GM12878 (cell line): ENCODE measurements at regions not wholly inside any gene's neighbourhood (a gene's known extent, or its start where the extent isn't known, plus 50 kb on each side); places are given as distances from the start of the nearest gene placed in this dataset.

ENCODE experiments used
- ATAC-seq: fragments of 200-7000 bp; cut with Tn5 transposase; 3 replicates; pipeline ENCODE4 v1.9.1; 2020; ENCODE audit warnings: mild to moderate bottlenecking, moderate library complexity
- BruUV-seq: library from RNA; stranded (reverse); fragments of 400-500 nt; replicated peaks from 2 replicates; lab custom pipeline; 2021; lab: Mats Ljungman, UMichigan
- CTCF ChIA-PET: fragments of 300-600 bp; sonication (Branson Sonifier 250); formaldehyde crosslinking; extraction: SDS; loops from one replicate; lab custom pipeline; 2021; ENCODE audit warnings: inconsistent platforms; lab: Yijun Ruan, JAX
- POLR2A ChIA-PET: fragments of 350-600 bp; formaldehyde crosslinking; extraction: SDS; loops from one replicate; lab custom pipeline; 2021; ENCODE audit warnings: inconsistent platforms; lab: Charles Lee
- RAD21 ChIA-PET: fragments of 300-600 bp; sonication (Branson Sonifier 250); formaldehyde crosslinking; loops from one replicate; lab custom pipeline; 2023; ENCODE audit warnings: antibody characterized with exemption; ENCODE audit not compliant: unreplicated experiment; lab: Charles Lee
- SMC1A ChIA-PET: fragments of 300-600 bp; sonication (Branson Sonifier 250); formaldehyde crosslinking; loops from one replicate; lab custom pipeline; 2023; ENCODE audit not compliant: unreplicated experiment, uncharacterized antibody; lab: Charles Lee
- DNase-seq: peaks from one replicate; pipeline ENCODE4 v3.0.0-alpha.2; 2011; ENCODE audit warnings: low read depth, low spot score
- FAIRE-seq: peaks from 3 replicates; lab custom pipeline; 2011; peaks lifted over from hg19 to GRCh38; lab: Jason Lieb, UNC
- H2AFZ ChIP-seq: 2 replicates; pipeline ENCODE4 v1.6.0; 2011; ENCODE audit warnings: low read depth, low read length, control low read depth; ENCODE audit not compliant: control insufficient read depth
- H3K27ac ChIP-seq: 2 replicates; pipeline ENCODE4 v1.5.1; 2011; ENCODE audit warnings: control low read depth; ENCODE audit not compliant: control insufficient read depth, insufficient read depth
- H3K27me3 ChIP-seq, 2 experiments: replicated peaks in 1 of 2; 2 replicates each; pipeline versions ENCODE4 v1.6.0 to v1.6.1; 2011; ENCODE audit warnings: low read length in 1 of 2; ENCODE audit not compliant: control insufficient read depth in 2 of 2, insufficient read depth in 2 of 2
- H3K36me3 ChIP-seq, 2 experiments: 2 replicates each; pipeline ENCODE4 v1.5.1; 2011; ENCODE audit warnings: low read length in 1 of 2; ENCODE audit not compliant: control insufficient read depth in 2 of 2, insufficient read depth in 2 of 2
- H3K4me1 ChIP-seq: 2 replicates; pipeline ENCODE4 v1.6.1; 2011; ENCODE audit warnings: mild to moderate bottlenecking, low read length, moderate library complexity, mixed read lengths; ENCODE audit not compliant: control insufficient read depth, insufficient read depth
- H3K4me2 ChIP-seq: 2 replicates; pipeline ENCODE4 v1.6.0; 2011; ENCODE audit warnings: control low read depth; ENCODE audit not compliant: control insufficient read depth, insufficient read depth
- H3K4me3 ChIP-seq: fragments of 200-600 bp; sonication (generic); 2 replicates; pipeline ENCODE4 v1.5.1; 2016
- H3K79me2 ChIP-seq: 2 replicates; pipeline ENCODE4 v1.6.0; 2011; ENCODE audit warnings: low read length; ENCODE audit not compliant: control insufficient read depth, insufficient read depth
- H3K9ac ChIP-seq: 2 replicates; pipeline ENCODE4 v1.8.0; 2011; ENCODE audit warnings: low read length, control low read depth, mixed read lengths; ENCODE audit not compliant: control insufficient read depth, insufficient read depth
- H3K9me3 ChIP-seq: replicated peaks from 3 replicates; pipeline ENCODE4 v1.5.1; 2011; ENCODE audit warnings: mild to moderate bottlenecking, low read length; ENCODE audit not compliant: control insufficient read depth, insufficient read depth
- H4K20me1 ChIP-seq: 2 replicates; pipeline ENCODE4 v1.6.0; 2011; ENCODE audit not compliant: control insufficient read depth, insufficient read depth
- BHLHE40 ChIP-seq, 2 experiments: fragments of 450-650 bp in 1 of 2; IDR thresholded peaks; 2 replicates each; pipeline ENCODE4 v1.6.1; 2011 to 2017; ENCODE audit warnings: low read depth in 2 of 2, borderline replicate concordance in 1 of 2, improper control_type of control experiment in 1 of 2, low read length in 1 of 2, mild to moderate bottlenecking in 1 of 2
- BMI1 ChIP-seq: fragments of 450-650 bp; IDR thresholded peaks from 2 replicates; pipeline ENCODE4 v1.6.1; 2016; ENCODE audit warnings: mild to moderate bottlenecking, moderate library complexity, borderline replicate concordance
- DPF2 ChIP-seq: fragments of 450-650 bp; IDR thresholded peaks from 2 replicates; pipeline ENCODE4 v1.6.1; 2017; ENCODE audit warnings: mild to moderate bottlenecking
- EP300 ChIP-seq, 2 experiments: fragments of 150-350 bp in 1 of 2; IDR thresholded peaks; 2 replicates each; pipeline ENCODE4 v1.6.1; 2011 to 2012; ENCODE audit warnings: low read depth in 2 of 2, low read length in 2 of 2, borderline replicate concordance in 1 of 2, improper control_type of control experiment in 1 of 2, inconsistent platforms in 1 of 2; ENCODE audit not compliant: control insufficient read depth in 1 of 2
- ESRRA ChIP-seq: IDR thresholded peaks from 2 replicates; pipeline ENCODE4 v1.6.1; 2012; ENCODE audit warnings: mild to moderate bottlenecking, low read length, improper control_type of control experiment
- FOS ChIP-seq: IDR thresholded peaks from 3 replicates; pipeline ENCODE4 v1.6.1; 2011; ENCODE audit warnings: borderline replicate concordance; ENCODE audit not compliant: insufficient read length; ENCODE audit errors: extremely low read depth
- GATAD2B ChIP-seq: fragments of 450-650 bp; conservative IDR thresholded peaks from 2 replicates; pipeline ENCODE4 v1.6.1; 2017; ENCODE audit warnings: low read depth, mild to moderate bottlenecking, moderate library complexity
- IKZF2 ChIP-seq, 2 experiments: fragments of 450-650 bp; IDR thresholded peaks; 2 replicates each; pipeline ENCODE4 v1.6.1; 2017; ENCODE audit warnings: mild to moderate bottlenecking in 2 of 2, moderate library complexity in 2 of 2
- MTA2 ChIP-seq: fragments of 450-650 bp; IDR thresholded peaks from 2 replicates; pipeline ENCODE4 v1.6.1; 2016; ENCODE audit warnings: low read depth, mild to moderate bottlenecking, moderate library complexity
- NR2F1 ChIP-seq: fragments of 450-650 bp; conservative IDR thresholded peaks from 2 replicates; pipeline ENCODE4 v1.6.1; 2017; ENCODE audit warnings: mild to moderate bottlenecking
- RUNX3 ChIP-seq: IDR thresholded peaks from 2 replicates; pipeline ENCODE4 v1.6.1; 2012; ENCODE audit warnings: low read length, inconsistent platforms
- TCF7 ChIP-seq: IDR thresholded peaks from 2 replicates; pipeline ENCODE4 v1.6.1; 2014; ENCODE audit warnings: antibody characterized with exemption, borderline replicate concordance
- ZBED1 ChIP-seq: IDR thresholded peaks from 2 replicates; pipeline ENCODE4 v1.6.1; 2016; ENCODE audit warnings: borderline replicate concordance
- ZNF384 ChIP-seq: IDR thresholded peaks from 2 replicates; pipeline ENCODE4 v1.6.1; 2012; ENCODE audit warnings: low read depth, mild to moderate bottlenecking, low read length, improper control_type of control experiment, borderline replicate concordance
- WGBS: methylation state at CpG from one replicate; pipeline ENCODE4 v1.1.6; 2016; ENCODE audit warnings: low lambda C conversion rate; ENCODE audit not compliant: insufficient replicate concordance, insufficient coverage; ENCODE audit errors: missing lambda C conversion rate; 5-methylcytosine and 5-hydroxymethylcytosine counted together
- in situ Hi-C: fragments of 300-500 bp; cut with MboI; formaldehyde crosslinking; loops from 9 replicates; pipeline ENCODE4 v1.14.3; 2018; ENCODE audit warnings: mixed read lengths
- intact Hi-C: fragments of 100-400 bp; cut with micrococcal nuclease; formaldehyde crosslinking; loops from one replicate; pipeline ENCODE4 v1.14.2; 2022; ENCODE audit not compliant: unreplicated experiment
- TF ChIP-seq, protein P1 (sequence below): fragments of 450-650 bp; IDR thresholded peaks from 2 replicates; pipeline ENCODE4 v1.6.1; 2018; ENCODE audit warnings: mild to moderate bottlenecking, low read depth, moderate library complexity; ENCODE audit not compliant: partially characterized antibody
- TF ChIP-seq, protein P2 (sequence below): fragments of 450-650 bp; IDR thresholded peaks from 2 replicates; pipeline ENCODE4 v1.6.1; 2017; ENCODE audit warnings: low read depth, mild to moderate bottlenecking, moderate library complexity

DNA sequence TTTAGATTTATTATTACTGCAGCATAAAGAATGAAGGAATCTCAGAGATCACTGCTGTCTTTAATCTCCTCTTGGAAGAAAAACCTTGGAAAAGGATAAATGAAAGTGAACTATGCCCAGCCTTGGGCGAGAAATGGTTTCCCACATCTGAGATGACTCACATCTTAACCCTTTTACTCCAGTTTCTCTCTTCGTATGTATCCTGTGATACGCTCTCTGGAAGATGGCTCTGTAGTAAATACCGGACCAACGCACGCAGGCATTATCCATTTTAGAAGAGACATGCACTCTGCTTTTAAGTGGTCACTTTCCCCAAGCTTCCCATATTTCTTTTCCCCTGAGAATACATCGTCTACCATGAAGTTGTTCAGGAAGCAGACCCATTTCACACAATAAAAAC lies 207.3 kb upstream of the BMPER start (continued):
- no peak for TF ChIP-seq FOS
- TF ChIP-seq BHLHE40 (IDR thresholded peaks at IDR 0.05; ENCODE audit: borderline replicate concordance in 1 of 2, low read depth in 2 of 2, low read length in 1 of 2): no peak
- TF ChIP-seq ZBED1: no peak
- TF ChIP-seq TCF7: no peak

DNA sequence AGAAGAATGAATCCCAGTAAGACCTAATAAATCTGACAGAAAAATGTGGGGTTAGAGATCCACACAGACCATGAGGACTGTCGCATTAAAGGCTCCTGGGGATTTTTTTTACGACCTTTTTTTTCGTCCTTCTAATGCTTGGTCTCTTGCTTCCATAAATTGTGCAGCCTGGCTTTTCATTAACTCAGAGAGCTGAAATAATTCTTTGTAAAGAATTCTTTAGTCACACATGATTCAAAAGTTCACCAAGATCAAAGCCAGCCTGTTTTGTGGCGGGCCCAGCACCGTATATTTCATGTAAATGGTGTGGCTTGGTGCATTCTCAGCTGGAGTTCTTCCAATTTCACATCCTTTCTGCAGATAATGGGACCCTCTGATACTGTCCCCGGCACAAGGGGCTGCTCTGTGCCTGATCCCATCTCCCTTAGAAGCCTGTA lies 206.6 kb upstream of the BMPER start:
- no TSS peak for BruUV-seq
- no peaks in the 10 kb centered on the region for H3K36me3 ChIP-seq
- H3K27me3 ChIP-seq: no peaks in the 10 kb centered on the region
- CTCF ChIA-PET: interaction anchor here (0.6 to 4.0 kb wide), 3 partner anchors 15 to 59 kb away, joined by 3 to 23 read pairs (median 3); no protein-coding TSS in a partner anchor
- intact Hi-C loops: no loop called here
- peak; percentile 85 for ATAC-seq
- H3K4me1 ChIP-seq: no peaks in the 10 kb centered on the region
- WGBS: 10% methylated on average over 6 of the region's 6 CpGs
- in situ Hi-C loops: no loop called here
- no peaks in the 10 kb centered on the region for H4K20me1 ChIP-seq
- POLR2A ChIA-PET: interaction anchor here (1.0 kb wide), 1 partner anchor 26 kb away, joined by 3 read pairs; no protein-coding TSS in a partner anchor
- RAD21 ChIA-PET: interaction anchor here (0.8 to 1.9 kb wide), 3 partner anchors 17 to 27 kb away, joined by 5 to 12 read pairs (median 6); no protein-coding TSS in a partner anchor
- no peaks in the 10 kb centered on the region for H3K79me2 ChIP-seq
- H3K9ac ChIP-seq: no peak overlapping the region
- no peak overlapping the region for H3K27ac ChIP-seq
- DNase-seq: no peak
- no peak overlapping the region for H3K4me3 ChIP-seq
- FAIRE-seq: no peak
- no peak overlapping the region for H2AFZ ChIP-seq
- SMC1A ChIA-PET: interaction anchor here (0.6 to 3.2 kb wide), 4 partner anchors 23 to 257 kb away, joined by 3 to 15 read pairs (median 8); no protein-coding TSS in a partner anchor
- H3K4me2 ChIP-seq: no peak overlapping the region
- no peaks in the 10 kb centered on the region; the same call in 2 of the 3 replicates for H3K9me3 ChIP-seq
- TF ChIP-seq MTA2 (peak; percentile 81), FOS (no peak), IKZF2 (IDR thresholded peaks at IDR 0.05) (peak; percentile 38 to 61; a peak in 2 of 4 replicates), BMI1 (peak; percentile 44; the same call in 1 of the 2 replicates), DPF2 (peak; percentile 80), NR2F1 (peak; percentile 78), GATAD2B (no peak), ZNF384 (peak; percentile 40; the same call in 1 of the 2 replicates), RUNX3 (no peak), ESRRA (no peak), EP300 (IDR thresholded peaks at IDR 0.05; ENCODE audit: borderline replicate concordance in 1 of 2, control insufficient read depth in 1 of 2, low read depth in 2 of 2, low read length in 2 of 2) (peak; percentile 28 to 57; a peak in 2 of 4 replicates)
- TF ChIP-seq, protein P1, sequence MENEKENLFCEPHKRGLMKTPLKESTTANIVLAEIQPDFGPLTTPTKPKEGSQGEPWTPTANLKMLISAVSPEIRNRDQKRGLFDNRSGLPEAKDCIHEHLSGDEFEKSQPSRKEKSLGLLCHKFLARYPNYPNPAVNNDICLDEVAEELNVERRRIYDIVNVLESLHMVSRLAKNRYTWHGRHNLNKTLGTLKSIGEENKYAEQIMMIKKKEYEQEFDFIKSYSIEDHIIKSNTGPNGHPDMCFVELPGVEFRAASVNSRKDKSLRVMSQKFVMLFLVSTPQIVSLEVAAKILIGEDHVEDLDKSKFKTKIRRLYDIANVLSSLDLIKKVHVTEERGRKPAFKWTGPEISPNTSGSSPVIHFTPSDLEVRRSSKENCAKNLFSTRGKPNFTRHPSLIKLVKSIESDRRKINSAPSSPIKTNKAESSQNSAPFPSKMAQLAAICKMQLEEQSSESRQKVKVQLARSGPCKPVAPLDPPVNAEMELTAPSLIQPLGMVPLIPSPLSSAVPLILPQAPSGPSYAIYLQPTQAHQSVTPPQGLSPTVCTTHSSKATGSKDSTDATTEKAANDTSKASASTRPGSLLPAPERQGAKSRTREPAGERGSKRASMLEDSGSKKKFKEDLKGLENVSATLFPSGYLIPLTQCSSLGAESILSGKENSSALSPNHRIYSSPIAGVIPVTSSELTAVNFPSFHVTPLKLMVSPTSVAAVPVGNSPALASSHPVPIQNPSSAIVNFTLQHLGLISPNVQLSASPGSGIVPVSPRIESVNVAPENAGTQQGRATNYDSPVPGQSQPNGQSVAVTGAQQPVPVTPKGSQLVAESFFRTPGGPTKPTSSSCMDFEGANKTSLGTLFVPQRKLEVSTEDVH: no peak
- TF ChIP-seq, protein P2, sequence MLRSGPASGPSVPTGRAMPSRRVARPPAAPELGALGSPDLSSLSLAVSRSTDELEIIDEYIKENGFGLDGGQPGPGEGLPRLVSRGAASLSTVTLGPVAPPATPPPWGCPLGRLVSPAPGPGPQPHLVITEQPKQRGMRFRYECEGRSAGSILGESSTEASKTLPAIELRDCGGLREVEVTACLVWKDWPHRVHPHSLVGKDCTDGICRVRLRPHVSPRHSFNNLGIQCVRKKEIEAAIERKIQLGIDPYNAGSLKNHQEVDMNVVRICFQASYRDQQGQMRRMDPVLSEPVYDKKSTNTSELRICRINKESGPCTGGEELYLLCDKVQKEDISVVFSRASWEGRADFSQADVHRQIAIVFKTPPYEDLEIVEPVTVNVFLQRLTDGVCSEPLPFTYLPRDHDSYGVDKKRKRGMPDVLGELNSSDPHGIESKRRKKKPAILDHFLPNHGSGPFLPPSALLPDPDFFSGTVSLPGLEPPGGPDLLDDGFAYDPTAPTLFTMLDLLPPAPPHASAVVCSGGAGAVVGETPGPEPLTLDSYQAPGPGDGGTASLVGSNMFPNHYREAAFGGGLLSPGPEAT: peak; percentile 47; the same call in 1 of the 2 replicates
